ENCODE measurements at regions not wholly inside any gene's neighbourhood (a gene's known extent, or its start where the extent isn't known, plus 50 kb on each side); places are given as distances from the start of the nearest gene placed in this dataset.

- TF ChIP-seq CTCF (conservative IDR thresholded peaks at IDR 0.05 in 1 of 2, IDR thresholded peaks at IDR 0.05 in 1 of 2; ENCODE audit: extremely low read depth in 1 of 2, insufficient read depth in 1 of 2, low read depth in 1 of 2, low read length in 2 of 2) (no peak), EZH2 (IDR thresholded peaks at IDR 0.05; ENCODE audit: borderline replicate concordance, low read length) (no peak)
These were observed 268.8 kb upstream of the NREP start for GRCh38 chr5:112025757-112026156.
